Prostate gland (tissue), 2 donors: ENCODE measurements at regions not wholly inside any gene's neighbourhood (a gene's known extent, or its start where the extent isn't known, plus 50 kb on each side); places are given as distances from the start of the nearest gene placed in this dataset.

Experiments
- DNase-seq: peaks from one replicate; pipeline ENCODE4 v3.0.0-alpha.2; 2019; ENCODE audit warnings: low spot score
- H3K27ac ChIP-seq, 2 donors: fragments of 200-600 bp; sonication (generic); 2 replicates each; pipeline ENCODE4 v1.5.1; 2017 to 2019
- H3K27me3 ChIP-seq: fragments of 200-600 bp; sonication (generic); replicated peaks from 2 replicates; pipeline ENCODE4 v1.5.1; 2019; ENCODE audit not compliant: insufficient read depth
- H3K36me3 ChIP-seq, 2 donors: fragments of 200-600 bp; sonication (generic); 1 replicate in 1 of 2; 2 replicates in 1 of 2; pipeline versions ENCODE4 v1.5.1 to v1.8.1; 2017 to 2019
- H3K4me1 ChIP-seq: fragments of 200-600 bp; sonication (generic); replicated peaks from 2 replicates; pipeline ENCODE4 v1.5.1; 2019
- H3K4me3 ChIP-seq, 2 donors: fragments of 200-600 bp; sonication (generic); 2 replicates each; pipeline ENCODE4 v1.5.1; 2017 to 2019
- H3K9me3 ChIP-seq: fragments of 200-600 bp; sonication (generic); 2 replicates; pipeline ENCODE4 v1.5.1; 2017
- CTCF ChIP-seq, 4 experiments: fragments of 200-600 bp in 2 of 4; fragments of 450-650 bp in 2 of 4; sonication (generic) in 2 of 4; IDR thresholded peaks; 1 replicate in 3 of 4; 2 replicates in 1 of 4; pipeline ENCODE4 v1.5.1; 2016 to 2019; ENCODE audit warnings: antibody characterized with exemption in 4 of 4, mild to moderate bottlenecking in 2 of 4, moderate library complexity in 2 of 4
- POLR2A ChIP-seq: fragments of 450-650 bp; IDR thresholded peaks from one replicate; pipeline ENCODE4 v1.6.1; 2016; ENCODE audit warnings: antibody characterized with exemption, mild to moderate bottlenecking
- POLR2AphosphoS5 ChIP-seq: sonication (generic); formaldehyde crosslinking; IDR thresholded peaks from one replicate; pipeline ENCODE4 v1.6.1; 2017; ENCODE audit warnings: antibody characterized with exemption
- WGBS: methylation state at CpG from one replicate; pipeline ENCODE4 v1.1.5; 2018; 5-methylcytosine and 5-hydroxymethylcytosine counted together
- intact Hi-C: fragments of 100-400 bp; cut with DNase I; formaldehyde crosslinking; loops from one replicate; pipeline ENCODE4 v1.14.2; 2022

DNA sequence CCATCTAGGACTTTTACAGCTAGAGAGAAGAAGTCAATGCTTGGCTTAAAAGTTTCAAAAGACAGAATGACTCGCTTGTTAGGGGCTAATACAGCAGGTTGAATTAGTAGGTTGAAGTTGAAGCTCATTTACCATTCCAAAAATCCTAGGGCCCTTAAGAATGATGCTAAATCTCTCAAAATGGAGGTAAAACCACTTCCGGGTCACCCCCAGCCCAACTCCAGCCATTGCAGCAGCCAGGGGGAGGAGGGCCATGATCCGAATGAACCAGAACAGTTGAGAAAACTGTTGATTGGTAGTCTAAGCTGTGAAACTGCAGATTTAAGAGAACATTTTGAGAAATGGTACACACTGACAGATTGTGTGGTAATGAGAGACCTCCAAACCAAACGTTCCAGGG, 245.4 kb downstream of the HNRNPD start:
- TF ChIP-seq POLR2AphosphoS5 (no peak), CTCF (IDR thresholded peaks at IDR 0.05) (no peak), POLR2A (no peak)
- H3K4me1 ChIP-seq, result no peaks in the 10 kb centered on the region
- WGBS, result 88% methylated on average over 4 of the region's 4 CpGs
- DNase-seq, result no peak
- no peaks in the 10 kb centered on the region for H3K9me3 ChIP-seq
- H3K27ac ChIP-seq, result no peak overlapping the region
- H3K27me3 ChIP-seq, result no peaks in the 10 kb centered on the region
- H3K4me3 ChIP-seq, result no peak overlapping the region
- no peaks in the 10 kb centered on the region for H3K36me3 ChIP-seq
- intact Hi-C loops, result no loop called here

- Histone ChIP-seq H3K27ac (no peak overlapping the region), H3K4me3 (no peak overlapping the region), H3K4me1 (no peaks in the 10 kb centered on the region), H3K9me3 (no peaks in the 10 kb centered on the region), H3K36me3 (no peaks in the 10 kb centered on the region), H3K27me3 (no peaks in the 10 kb centered on the region)
- no peak for DNase-seq
- TF ChIP-seq POLR2AphosphoS5 (no peak), POLR2A (no peak), CTCF (IDR thresholded peaks at IDR 0.05) (no peak)
- intact Hi-C loops, result no loop called here
- WGBS, result 69% methylated on average over 5 of the region's 5 CpGs
These were observed 247.2 kb downstream of the HNRNPD start for GRCh38 chr4:82126512-82127040.

DNA sequence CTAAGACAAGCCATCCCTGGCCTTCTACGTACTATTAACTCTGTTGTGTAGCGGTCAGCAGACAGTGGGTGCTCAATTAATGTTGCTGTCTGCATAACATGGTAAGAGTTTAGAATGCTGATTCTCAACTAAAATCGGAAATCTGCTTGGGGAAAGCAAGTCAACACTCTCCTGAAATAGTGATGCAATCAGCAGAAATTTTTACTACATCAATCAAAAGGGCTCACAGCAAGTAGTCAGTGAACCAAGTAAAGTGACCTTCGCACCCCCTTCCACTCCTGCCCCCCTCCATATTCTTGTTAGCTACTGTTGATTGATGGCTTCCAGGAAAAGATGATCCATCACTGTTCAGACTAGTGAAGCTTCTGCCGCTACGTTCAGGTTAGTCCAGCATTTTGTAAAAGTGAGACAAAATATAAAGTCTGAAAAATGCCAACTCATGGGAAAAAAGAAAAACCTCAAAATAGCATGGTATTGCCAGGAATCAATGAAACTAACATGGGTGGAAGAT, 247.9 kb downstream of the HNRNPD start:
- intact Hi-C loops, result no loop called here
- no peaks in the 10 kb centered on the region for H3K27me3 ChIP-seq
- H3K4me1 ChIP-seq, result no peaks in the 10 kb centered on the region
- H3K27ac ChIP-seq, result no peak overlapping the region
- H3K36me3 ChIP-seq, result no peaks in the 10 kb centered on the region
- no peak for TF ChIP-seq POLR2AphosphoS5
- no peak for TF ChIP-seq POLR2A
- TF ChIP-seq CTCF (IDR thresholded peaks at IDR 0.05), result no peak
- no peaks in the 10 kb centered on the region for H3K9me3 ChIP-seq
- no peak for DNase-seq
- WGBS, result 90% methylated on average over 6 of the region's 6 CpGs
- no peak overlapping the region for H3K4me3 ChIP-seq

- WGBS, result 82% methylated on average over 7 of the region's 7 CpGs
- Histone ChIP-seq H3K4me1 (no peaks in the 10 kb centered on the region), H3K36me3 (no peaks in the 10 kb centered on the region), H3K27me3 (no peaks in the 10 kb centered on the region), H3K9me3 (no peaks in the 10 kb centered on the region), H3K4me3 (no peak overlapping the region), H3K27ac (no peak overlapping the region)
- DNase-seq, result no peak
- TF ChIP-seq POLR2A, result no peak
- TF ChIP-seq POLR2AphosphoS5, result no peak
- TF ChIP-seq CTCF (IDR thresholded peaks at IDR 0.05), result no peak
- intact Hi-C loops, result no loop called here
These were observed 248.6 kb downstream of the HNRNPD start for GRCh38 chr4:82124932-82125786.

DNA sequence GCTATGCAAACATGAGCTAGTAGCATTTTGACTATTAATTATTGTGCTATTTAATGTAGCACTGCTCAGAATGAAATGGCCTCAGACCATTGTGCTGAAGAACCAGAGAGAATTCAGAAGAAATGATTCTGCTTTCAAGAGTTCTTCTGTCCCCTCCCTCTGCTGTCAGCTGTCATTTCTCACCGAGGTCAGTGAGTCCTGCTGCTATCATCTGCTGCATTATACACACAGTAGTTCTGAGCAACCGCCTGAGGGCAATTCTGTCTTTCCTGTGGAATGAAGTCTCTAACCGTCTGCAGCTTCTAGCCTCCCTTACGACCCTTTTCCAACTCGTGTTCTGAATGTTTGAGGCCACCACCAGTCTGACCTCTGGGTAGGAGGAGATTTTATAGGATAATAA, 249.4 kb downstream of the HNRNPD start:
- TF ChIP-seq POLR2A (no peak), CTCF (IDR thresholded peaks at IDR 0.05) (no peak), POLR2AphosphoS5 (no peak)
- Histone ChIP-seq H3K9me3 (no peaks in the 10 kb centered on the region), H3K4me3 (no peak overlapping the region), H3K4me1 (no peaks in the 10 kb centered on the region), H3K27ac (no peak overlapping the region), H3K27me3 (no peaks in the 10 kb centered on the region), H3K36me3 (no peaks in the 10 kb centered on the region)
- 33% methylated on average over 5 of the region's 5 CpGs for WGBS
- intact Hi-C loops, result no loop called here
- no peak for DNase-seq
